Brain microvascular endothelial cell (primary cell): ENCODE measurements at regions not wholly inside any gene's neighbourhood (a gene's known extent, or its start where the extent isn't known, plus 50 kb on each side); places are given as distances from the start of the nearest gene placed in this dataset.

Source experiments
- DNase-seq: peaks from one replicate; pipeline ENCODE4 v3.0.0-alpha.2; 2020
- H3K27ac ChIP-seq: fragments of 250-450 bp; sonication (Bioruptor Pico); 2 replicates; pipeline ENCODE4 v1.5.1; 2020; ENCODE audit warnings: mild to moderate bottlenecking, moderate library complexity
- H3K27me3 ChIP-seq: fragments of 250-450 bp; sonication (Bioruptor Pico); replicated peaks from 2 replicates; pipeline ENCODE4 v1.5.1; 2020; ENCODE audit warnings: mild to moderate bottlenecking
- H3K36me3 ChIP-seq: fragments of 250-450 bp; sonication (Bioruptor Pico); replicated peaks from 2 replicates; pipeline ENCODE4 v1.5.1; 2020; ENCODE audit warnings: mild to moderate bottlenecking
- H3K4me3 ChIP-seq: 2 replicates; pipeline ENCODE4 v1.5.1; 2011; ENCODE audit warnings: low read depth, mild to moderate bottlenecking, control low read depth, low read length, moderate library complexity
- CTCF ChIP-seq: IDR thresholded peaks from 2 replicates; pipeline ENCODE4 v1.5.1; 2011; ENCODE audit warnings: low read depth, mild to moderate bottlenecking, moderate library complexity, low read length, control low read depth, inconsistent platforms; ENCODE audit errors: missing control alignments
- in situ Hi-C: cut with HindIII; loops from 2 replicates; pipeline ENCODE4 v1.10.0; 2017; ENCODE audit warnings: low sequenced_read_pairs, low pct_ligation_motif_present

DNA sequence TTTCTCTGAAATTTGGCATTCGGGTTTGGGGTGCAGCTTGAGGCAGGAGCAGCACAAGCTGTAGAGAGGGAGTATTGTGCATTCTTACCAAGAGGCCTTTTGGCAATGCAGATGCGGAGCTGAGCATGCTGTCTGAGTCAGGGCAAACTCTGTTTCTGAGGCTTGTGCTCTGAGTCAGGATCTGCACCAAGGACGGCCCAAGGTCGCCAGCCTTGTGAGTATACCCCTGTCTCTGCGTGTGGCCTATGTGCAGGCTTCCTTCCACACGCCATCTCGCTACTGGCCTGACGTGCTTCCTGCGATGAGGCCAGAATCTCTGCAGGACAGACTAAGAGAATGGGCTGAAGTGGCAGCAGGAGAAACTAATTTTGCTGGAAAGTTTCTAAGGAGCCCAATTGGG is 83.8 kb upstream of the ROPN1 start:
- no peak for DNase-seq
- Histone ChIP-seq H3K4me3 (no peak overlapping the region), H3K27ac (no peak overlapping the region), H3K36me3 (no peaks in the 10 kb centered on the region), H3K27me3 (no peaks in the 10 kb centered on the region)
- in situ Hi-C loops: no loop called here
- no peak for TF ChIP-seq CTCF

DNA sequence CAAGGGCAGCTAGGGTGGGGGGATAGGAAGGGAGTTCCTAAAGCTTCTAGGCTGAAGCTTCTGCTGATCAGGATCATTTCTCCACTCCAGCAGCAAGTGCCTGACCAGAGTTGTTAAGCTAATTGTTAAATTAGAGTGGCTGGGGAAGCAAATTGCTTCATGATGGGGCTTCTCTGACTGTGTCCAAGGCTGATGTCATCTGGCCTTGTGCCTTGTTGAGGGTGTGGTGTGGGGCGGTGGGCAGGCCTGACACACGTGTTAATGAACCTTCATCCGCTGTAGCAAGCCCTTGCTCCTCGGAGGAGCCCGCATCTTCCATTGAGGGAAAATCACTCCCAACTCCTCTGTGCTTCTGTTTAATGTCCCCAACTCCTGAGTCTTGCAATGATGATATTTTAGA is 84.3 kb upstream of the ROPN1 start:
- TF ChIP-seq CTCF: no peak
- Histone ChIP-seq H3K4me3 (no peak overlapping the region), H3K36me3 (no peaks in the 10 kb centered on the region), H3K27ac (no peak overlapping the region), H3K27me3 (no peaks in the 10 kb centered on the region)
- in situ Hi-C loops: no loop called here
- no peak for DNase-seq

DNA sequence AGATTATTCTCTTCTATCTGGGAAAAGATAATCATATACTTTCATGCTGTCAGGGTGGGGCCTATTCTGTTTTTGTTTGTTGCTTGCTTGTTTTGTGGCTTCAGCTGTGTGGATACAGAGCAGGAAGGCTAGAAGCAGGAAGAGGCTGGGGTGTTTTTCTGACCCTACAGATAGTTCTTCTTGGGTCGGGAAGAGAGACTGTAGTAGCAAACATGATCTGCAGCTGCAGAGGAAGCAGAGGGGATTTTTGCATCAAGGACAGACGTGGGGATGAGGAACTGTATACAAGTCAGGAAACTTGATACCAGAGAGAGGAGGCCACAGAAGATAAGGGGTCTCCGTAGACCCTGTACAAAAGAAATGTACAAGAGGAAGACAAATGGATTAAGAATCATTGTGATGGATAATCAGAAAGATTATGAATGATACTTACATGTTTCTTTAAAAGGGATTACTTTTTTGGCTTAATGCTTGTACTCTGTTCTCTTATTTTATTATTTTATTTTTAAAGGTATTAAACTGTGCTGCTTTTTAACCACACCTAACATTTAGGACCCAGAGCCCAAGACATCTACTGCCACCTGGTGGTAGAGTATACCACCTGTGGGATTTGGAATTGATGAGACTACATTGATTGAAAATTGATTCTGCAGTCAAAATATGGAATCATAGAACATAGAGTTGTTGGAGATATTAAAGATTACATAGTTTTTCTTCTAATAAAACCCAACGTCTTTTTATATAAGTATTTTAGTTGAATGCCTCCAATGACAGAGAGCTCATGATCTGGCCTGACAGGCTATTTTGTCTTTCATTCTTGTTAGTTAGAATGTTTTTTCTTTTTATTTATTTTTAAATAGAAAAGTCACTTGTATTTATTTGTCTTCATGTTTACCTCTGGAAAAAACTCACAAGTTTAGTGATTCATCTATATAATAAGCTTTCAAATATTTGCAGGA is 87.3 kb upstream of the ROPN1 start:
- H3K27ac ChIP-seq: no peak overlapping the region
- in situ Hi-C loops: no loop called here
- DNase-seq: peak; percentile 14
- H3K4me3 ChIP-seq: no peak overlapping the region
- no peaks in the 10 kb centered on the region for H3K27me3 ChIP-seq
- peak; percentile 74 for TF ChIP-seq CTCF
- H3K36me3 ChIP-seq: no peaks in the 10 kb centered on the region

- no peaks in the 10 kb centered on the region for H3K36me3 ChIP-seq
- no peaks in the 10 kb centered on the region for H3K27me3 ChIP-seq
- no peak overlapping the region for H3K4me3 ChIP-seq
- in situ Hi-C loops: no loop called here
- H3K27ac ChIP-seq: no peak overlapping the region
- no peak for TF ChIP-seq CTCF
- no peak for DNase-seq
These were observed 88.0 kb upstream of the ROPN1 start for GRCh38 chr3:124079912-124080276.

- in situ Hi-C loops: no loop called here
- DNase-seq: no peak
- H3K27me3 ChIP-seq: no peaks in the 10 kb centered on the region
- no peak overlapping the region for H3K27ac ChIP-seq
- H3K4me3 ChIP-seq: no peak overlapping the region
- H3K36me3 ChIP-seq: no peaks in the 10 kb centered on the region
- no peak for TF ChIP-seq CTCF
These were observed 90.4 kb upstream of the ROPN1 start for GRCh38 chr3:124082343-124082742.
